ENCODE measurements at regions not wholly inside any gene's neighbourhood (a gene's known extent, or its start where the extent isn't known, plus 50 kb on each side); places are given as distances from the start of the nearest gene placed in this dataset.

- TF ChIP-seq, protein P1, sequence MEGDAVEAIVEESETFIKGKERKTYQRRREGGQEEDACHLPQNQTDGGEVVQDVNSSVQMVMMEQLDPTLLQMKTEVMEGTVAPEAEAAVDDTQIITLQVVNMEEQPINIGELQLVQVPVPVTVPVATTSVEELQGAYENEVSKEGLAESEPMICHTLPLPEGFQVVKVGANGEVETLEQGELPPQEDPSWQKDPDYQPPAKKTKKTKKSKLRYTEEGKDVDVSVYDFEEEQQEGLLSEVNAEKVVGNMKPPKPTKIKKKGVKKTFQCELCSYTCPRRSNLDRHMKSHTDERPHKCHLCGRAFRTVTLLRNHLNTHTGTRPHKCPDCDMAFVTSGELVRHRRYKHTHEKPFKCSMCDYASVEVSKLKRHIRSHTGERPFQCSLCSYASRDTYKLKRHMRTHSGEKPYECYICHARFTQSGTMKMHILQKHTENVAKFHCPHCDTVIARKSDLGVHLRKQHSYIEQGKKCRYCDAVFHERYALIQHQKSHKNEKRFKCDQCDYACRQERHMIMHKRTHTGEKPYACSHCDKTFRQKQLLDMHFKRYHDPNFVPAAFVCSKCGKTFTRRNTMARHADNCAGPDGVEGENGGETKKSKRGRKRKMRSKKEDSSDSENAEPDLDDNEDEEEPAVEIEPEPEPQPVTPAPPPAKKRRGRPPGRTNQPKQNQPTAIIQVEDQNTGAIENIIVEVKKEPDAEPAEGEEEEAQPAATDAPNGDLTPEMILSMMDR (tag by site-specific recombination; IDR thresholded peaks at IDR 0.05) = no peak
- TF ChIP-seq ZNF404 (tag by site-specific recombination; IDR thresholded peaks at IDR 0.05) = no peak
- TF ChIP-seq ZNF175 (tag by site-specific recombination; IDR thresholded peaks at IDR 0.05) = no peak
- TF ChIP-seq ZNF274 (IDR thresholded peaks at IDR 0.05; ENCODE audit: low read length) = no peak
- TF ChIP-seq ZNF274 (tag by site-specific recombination; IDR thresholded peaks at IDR 0.05; ENCODE audit: borderline replicate concordance) = no peak
- TF ChIP-seq ZBTB49 (tag by site-specific recombination; IDR thresholded peaks at IDR 0.05; ENCODE audit: low read depth) = no peak
- TF ChIP-seq, protein P2, sequence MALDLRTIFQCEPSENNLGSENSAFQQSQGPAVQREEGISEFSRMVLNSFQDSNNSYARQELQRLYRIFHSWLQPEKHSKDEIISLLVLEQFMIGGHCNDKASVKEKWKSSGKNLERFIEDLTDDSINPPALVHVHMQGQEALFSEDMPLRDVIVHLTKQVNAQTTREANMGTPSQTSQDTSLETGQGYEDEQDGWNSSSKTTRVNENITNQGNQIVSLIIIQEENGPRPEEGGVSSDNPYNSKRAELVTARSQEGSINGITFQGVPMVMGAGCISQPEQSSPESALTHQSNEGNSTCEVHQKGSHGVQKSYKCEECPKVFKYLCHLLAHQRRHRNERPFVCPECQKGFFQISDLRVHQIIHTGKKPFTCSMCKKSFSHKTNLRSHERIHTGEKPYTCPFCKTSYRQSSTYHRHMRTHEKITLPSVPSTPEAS (tag by site-specific recombination; IDR thresholded peaks at IDR 0.05) = no peak
- TF ChIP-seq ZNF302 (tag by site-specific recombination; IDR thresholded peaks at IDR 0.05; ENCODE audit: low read depth) = no peak
- TF ChIP-seq ZFP69B (tag by site-specific recombination; IDR thresholded peaks at IDR 0.05) = no peak
- no peak for TF ChIP-seq ZNF488 (tag by site-specific recombination; IDR thresholded peaks at IDR 0.05)
- no peak for TF ChIP-seq ZNF146 (tag by site-specific recombination; IDR thresholded peaks at IDR 0.05)
- no peak for TF ChIP-seq KLF16 (tag by site-specific recombination; IDR thresholded peaks at IDR 0.05)
- no peak for TF ChIP-seq ZNF830 (tag by site-specific recombination; IDR thresholded peaks at IDR 0.05; ENCODE audit: low read depth)
- no peak for TF ChIP-seq EGR2 (tag by site-specific recombination; IDR thresholded peaks at IDR 0.05; ENCODE audit: low read depth)
Measured at GRCh38 chr4:11252149-11252548, 176.5 kb downstream of the HS3ST1 start.
